CD14-positive monocyte (primary cell): ENCODE measurements at regions not wholly inside any gene's neighbourhood (a gene's known extent, or its start where the extent isn't known, plus 50 kb on each side); places are given as distances from the start of the nearest gene placed in this dataset.
"Not testable (repeated sequence)": the region's sequence is repeated elsewhere in the genome, so short reads cannot be mapped to it uniquely, and the experiment has no call there.

Source experiments
- DNase-seq, 3 donors: peaks; one replicate each; pipeline ENCODE4 v3.0.0-alpha.2; 2011 to 2022
- H2AFZ ChIP-seq: 2 replicates; pipeline ENCODE4 v1.6.0; 2012; ENCODE audit warnings: mild to moderate bottlenecking, low read depth, low read length, inconsistent platforms; ENCODE audit not compliant: insufficient read depth, poor library complexity, severe bottlenecking
- H3K27ac ChIP-seq, 2 donors: 1 replicate in 1 of 2; 2 replicates in 1 of 2; pipeline ENCODE4 v1.5.1; 2012 to 2013; ENCODE audit warnings: low read length in 2 of 2, control low read depth in 1 of 2, inconsistent platforms in 1 of 2, low read depth in 1 of 2, mild to moderate bottlenecking in 1 of 2
- H3K27me3 ChIP-seq, 2 donors: one replicate each; pipeline versions ENCODE4 v1.6.0 to v1.6.1; 2011 to 2013; ENCODE audit warnings: low read length in 2 of 2; ENCODE audit not compliant: control insufficient read depth in 2 of 2, insufficient read depth in 2 of 2
- H3K36me3 ChIP-seq, 2 donors: replicated peaks in 1 of 2; 1 replicate in 1 of 2; 2 replicates in 1 of 2; pipeline versions ENCODE4 v1.5.1 to v1.6.1; 2012 to 2013; ENCODE audit warnings: low read length in 2 of 2, control low read depth in 1 of 2, inconsistent platforms in 1 of 2, mild to moderate bottlenecking in 1 of 2; ENCODE audit not compliant: insufficient read depth in 2 of 2, control insufficient read depth in 1 of 2
- H3K4me1 ChIP-seq, 2 donors: 1 replicate in 1 of 2; 2 replicates in 1 of 2; pipeline versions ENCODE4 v1.5.1 to v1.6.1; 2012 to 2013; ENCODE audit warnings: low read length in 2 of 2, control low read depth in 1 of 2, inconsistent platforms in 1 of 2, mild to moderate bottlenecking in 1 of 2, moderate library complexity in 1 of 2; ENCODE audit not compliant: insufficient read depth in 2 of 2, control insufficient read depth in 1 of 2
- H3K4me2 ChIP-seq: replicated peaks from 2 replicates; pipeline ENCODE3; 2012; ENCODE audit warnings: low read length, moderate library complexity, mild to moderate bottlenecking; ENCODE audit not compliant: poor library complexity, severe bottlenecking; ENCODE audit errors: extremely low read depth
- H3K4me3 ChIP-seq, 3 experiments: fragments of 200-600 bp in 1 of 3; sonication (generic) in 1 of 3; replicated peaks in 1 of 3; 1 replicate in 2 of 3; 2 replicates in 1 of 3; pipeline ENCODE4 v1.5.1; 2011 to 2013; ENCODE audit warnings: low read length in 3 of 3, mild to moderate bottlenecking in 3 of 3, control low read depth in 2 of 3, low read depth in 2 of 3, inconsistent platforms in 1 of 3, moderate library complexity in 1 of 3
- H3K79me2 ChIP-seq: 2 replicates; pipeline ENCODE4 v1.6.0; 2012; ENCODE audit warnings: mild to moderate bottlenecking, control low read depth, inconsistent platforms, low read length, moderate library complexity; ENCODE audit not compliant: insufficient read depth
- H3K9ac ChIP-seq: 2 replicates; pipeline ENCODE4 v1.6.0; 2017; ENCODE audit warnings: low read length, mild to moderate bottlenecking; ENCODE audit not compliant: insufficient read depth, poor library complexity, severe bottlenecking
- H3K9me3 ChIP-seq, 2 donors: replicated peaks in 1 of 2; 1 replicate in 1 of 2; 2 replicates in 1 of 2; pipeline versions ENCODE4 v1.5.1 to v1.6.1; 2012 to 2013; ENCODE audit warnings: low read length in 2 of 2, control low read depth in 1 of 2; ENCODE audit not compliant: control insufficient read depth in 1 of 2, insufficient read depth in 1 of 2
- H4K20me1 ChIP-seq: 2 replicates; pipeline ENCODE4 v1.6.0; 2012; ENCODE audit warnings: mild to moderate bottlenecking, low read length, control low read depth, moderate library complexity; ENCODE audit not compliant: insufficient read depth
- H3K27ac Mint-ChIP-seq, 7 donors: one replicate each; pipeline ENCODE4 v1.8.0; 2020; ENCODE audit warnings: mild to moderate bottlenecking in 7 of 7, mixed read lengths in 7 of 7, moderate library complexity in 6 of 7, inconsistent platforms in 2 of 7
- H3K27me3 Mint-ChIP-seq, 3 donors: one replicate each; pipeline ENCODE4 v1.8.0; 2021 to 2022; ENCODE audit warnings: low read depth in 3 of 3, mild to moderate bottlenecking in 3 of 3, mixed read lengths in 3 of 3, moderate library complexity in 3 of 3, inconsistent platforms in 1 of 3
- H3K36me3 Mint-ChIP-seq, 2 donors: one replicate each; pipeline ENCODE4 v1.8.0; 2020; ENCODE audit warnings: mixed read lengths in 2 of 2, inconsistent platforms in 1 of 2, mild to moderate bottlenecking in 1 of 2
- H3K4me1 Mint-ChIP-seq: one replicate; pipeline ENCODE4 v1.8.0; 2020; ENCODE audit warnings: mild to moderate bottlenecking, mixed read lengths
- H3K4me3 Mint-ChIP-seq, 2 donors: one replicate each; pipeline ENCODE4 v1.8.0; 2020; ENCODE audit warnings: mild to moderate bottlenecking in 2 of 2, mixed read lengths in 2 of 2, moderate library complexity in 1 of 2
- H3K9me3 Mint-ChIP-seq, 7 donors: one replicate each; pipeline ENCODE4 v1.8.0; 2020 to 2022; ENCODE audit warnings: mixed read lengths in 7 of 7, mild to moderate bottlenecking in 6 of 7, moderate library complexity in 6 of 7, inconsistent platforms in 2 of 7
- WGBS: methylation state at CpG from one replicate; pipeline ENCODE4 v1.1.5; 2013; ENCODE audit warnings: missing lambda C conversion rate; ENCODE audit not compliant: insufficient coverage; 5-methylcytosine and 5-hydroxymethylcytosine counted together
- intact Hi-C, 2 donors: fragments of 100-400 bp; cut with micrococcal nuclease; formaldehyde crosslinking; loops; one replicate each; pipeline versions ENCODE4 v1.15.0 to v1.15.1; 2023
- TF ChIP-seq, protein P1 (sequence below): fragments of 200-600 bp; IDR thresholded peaks from one replicate; pipeline ENCODE4 v1.8.0; 2022; ENCODE audit warnings: antibody characterized with exemption, mild to moderate bottlenecking

DNA sequence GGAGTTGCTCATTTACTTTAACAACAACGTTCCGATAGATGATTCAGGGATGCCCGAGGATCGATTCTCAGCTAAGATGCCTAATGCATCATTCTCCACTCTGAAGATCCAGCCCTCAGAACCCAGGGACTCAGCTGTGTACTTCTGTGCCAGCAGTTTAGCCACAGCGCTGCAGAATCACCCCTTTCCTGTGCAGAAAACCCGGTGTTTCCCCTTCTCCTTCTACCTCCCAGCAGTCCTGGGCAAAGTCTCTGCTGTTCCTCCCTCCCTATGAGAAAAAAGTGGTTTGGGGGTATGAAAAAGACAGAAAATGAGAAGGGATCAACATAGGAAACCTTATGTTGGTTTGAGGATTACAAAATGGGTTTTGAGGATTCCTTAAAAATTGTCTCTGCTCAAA lies 188.5 kb upstream of the PRSS1 start:
- H3K9ac ChIP-seq, H4K20me1 ChIP-seq, H3K4me3 ChIP-seq, H3K27ac Mint-ChIP-seq, H3K4me2 ChIP-seq, intact Hi-C loops, DNase-seq, H2AFZ ChIP-seq, H3K9me3 ChIP-seq, H3K27ac ChIP-seq, H3K27me3 Mint-ChIP-seq, H3K27me3 ChIP-seq, H3K9me3 Mint-ChIP-seq, H3K36me3 Mint-ChIP-seq, H3K36me3 ChIP-seq, H3K79me2 ChIP-seq, H3K4me3 Mint-ChIP-seq: not testable (repeated sequence)
- WGBS, result no CpG with 5 or more reads among the region's 6 CpGs
- peaks cover 60% of the 10 kb centered on the region for H3K4me1 Mint-ChIP-seq
- peaks cover 31 to 56% of the 10 kb centered on the region in 2 donors for H3K4me1 ChIP-seq

DNA sequence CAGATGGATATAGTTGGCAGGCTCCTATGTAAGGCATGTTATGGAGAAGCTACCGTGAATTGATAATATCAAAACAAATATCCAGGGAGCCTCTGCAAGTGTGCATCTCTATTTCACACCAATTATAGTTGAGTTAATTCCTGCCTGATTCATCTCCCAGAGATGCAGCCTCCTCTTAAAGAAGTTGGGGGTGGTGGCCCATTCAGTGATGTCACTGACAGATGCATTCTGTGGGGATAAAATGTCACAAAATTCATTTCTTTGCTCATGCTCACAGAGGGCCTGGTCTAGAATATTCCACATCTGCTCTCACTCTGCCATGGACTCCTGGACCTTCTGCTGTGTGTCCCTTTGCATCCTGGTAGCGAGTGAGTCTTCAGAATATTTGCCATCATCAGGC lies 189.1 kb upstream of the PRSS1 start:
- no peak overlapping the region for H3K9ac ChIP-seq
- peaks cover 2% of the 10 kb centered on the region for H3K79me2 ChIP-seq
- Mint-ChIP-seq H3K27ac (no peak overlapping the region), H3K4me1 (peaks cover 56% of the 10 kb centered on the region), H3K36me3 (no peaks in the 10 kb centered on the region), H3K27me3 (peaks cover 0 to 2% (median 0%) of the 10 kb centered on the region in 3 donors), H3K4me3 (no peak overlapping the region), H3K9me3 (no peaks in the 10 kb centered on the region)
- DNase-seq, result no peak
- intact Hi-C loops, result no loop called here
- H3K27ac ChIP-seq, result no peak overlapping the region
- TF ChIP-seq, protein P1, sequence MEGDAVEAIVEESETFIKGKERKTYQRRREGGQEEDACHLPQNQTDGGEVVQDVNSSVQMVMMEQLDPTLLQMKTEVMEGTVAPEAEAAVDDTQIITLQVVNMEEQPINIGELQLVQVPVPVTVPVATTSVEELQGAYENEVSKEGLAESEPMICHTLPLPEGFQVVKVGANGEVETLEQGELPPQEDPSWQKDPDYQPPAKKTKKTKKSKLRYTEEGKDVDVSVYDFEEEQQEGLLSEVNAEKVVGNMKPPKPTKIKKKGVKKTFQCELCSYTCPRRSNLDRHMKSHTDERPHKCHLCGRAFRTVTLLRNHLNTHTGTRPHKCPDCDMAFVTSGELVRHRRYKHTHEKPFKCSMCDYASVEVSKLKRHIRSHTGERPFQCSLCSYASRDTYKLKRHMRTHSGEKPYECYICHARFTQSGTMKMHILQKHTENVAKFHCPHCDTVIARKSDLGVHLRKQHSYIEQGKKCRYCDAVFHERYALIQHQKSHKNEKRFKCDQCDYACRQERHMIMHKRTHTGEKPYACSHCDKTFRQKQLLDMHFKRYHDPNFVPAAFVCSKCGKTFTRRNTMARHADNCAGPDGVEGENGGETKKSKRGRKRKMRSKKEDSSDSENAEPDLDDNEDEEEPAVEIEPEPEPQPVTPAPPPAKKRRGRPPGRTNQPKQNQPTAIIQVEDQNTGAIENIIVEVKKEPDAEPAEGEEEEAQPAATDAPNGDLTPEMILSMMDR, result no peak
- H3K4me3 ChIP-seq, result no peak overlapping the region
- H3K27me3 ChIP-seq, result no peaks in the 10 kb centered on the region
- no peak overlapping the region for H2AFZ ChIP-seq
- H4K20me1 ChIP-seq, result no peaks in the 10 kb centered on the region
- H3K4me2 ChIP-seq, result no peak overlapping the region
- WGBS, result 50% methylated on average over 1 of the region's 2 CpGs
- H3K9me3 ChIP-seq, result no peaks in the 10 kb centered on the region
- H3K36me3 ChIP-seq, result no peaks in the 10 kb centered on the region
- peaks cover 28 to 53% of the 10 kb centered on the region in 2 donors for H3K4me1 ChIP-seq
